ENCODE measurements at regions not wholly inside any gene's neighbourhood (a gene's known extent, or its start where the extent isn't known, plus 50 kb on each side); places are given as distances from the start of the nearest gene placed in this dataset.

DNA sequence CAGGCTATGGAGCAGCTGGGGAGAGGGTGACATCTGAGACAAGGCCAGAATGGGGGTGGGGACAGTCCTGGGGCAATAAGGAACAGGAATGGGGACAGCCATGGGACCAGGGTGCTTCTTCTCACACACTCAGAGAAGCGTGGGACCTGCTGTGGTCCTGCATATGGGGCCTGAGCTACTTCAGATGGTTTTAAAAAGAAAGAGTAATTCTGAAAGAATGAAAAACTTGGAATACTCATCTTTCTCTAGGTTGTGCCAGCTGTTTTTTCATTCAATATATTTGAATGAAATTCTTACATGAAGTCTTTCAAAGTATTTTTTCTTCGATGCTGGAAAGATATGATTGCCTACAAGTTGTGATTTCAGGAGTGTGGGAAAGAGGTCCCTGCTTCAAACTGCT lies 227.5 kb upstream of the APCDD1 start:
- peaks cover 44% of the 10 kb centered on the region for H3K9me3 Mint-ChIP-seq
- no peak overlapping the region for H3K4me3 Mint-ChIP-seq
- H3K27me3 Mint-ChIP-seq (ENCODE audit: insufficient read depth) = no peaks in the 10 kb centered on the region
- H3K27ac Mint-ChIP-seq = no peak overlapping the region
- no peak for DNase-seq
- TF ChIP-seq, protein P1, sequence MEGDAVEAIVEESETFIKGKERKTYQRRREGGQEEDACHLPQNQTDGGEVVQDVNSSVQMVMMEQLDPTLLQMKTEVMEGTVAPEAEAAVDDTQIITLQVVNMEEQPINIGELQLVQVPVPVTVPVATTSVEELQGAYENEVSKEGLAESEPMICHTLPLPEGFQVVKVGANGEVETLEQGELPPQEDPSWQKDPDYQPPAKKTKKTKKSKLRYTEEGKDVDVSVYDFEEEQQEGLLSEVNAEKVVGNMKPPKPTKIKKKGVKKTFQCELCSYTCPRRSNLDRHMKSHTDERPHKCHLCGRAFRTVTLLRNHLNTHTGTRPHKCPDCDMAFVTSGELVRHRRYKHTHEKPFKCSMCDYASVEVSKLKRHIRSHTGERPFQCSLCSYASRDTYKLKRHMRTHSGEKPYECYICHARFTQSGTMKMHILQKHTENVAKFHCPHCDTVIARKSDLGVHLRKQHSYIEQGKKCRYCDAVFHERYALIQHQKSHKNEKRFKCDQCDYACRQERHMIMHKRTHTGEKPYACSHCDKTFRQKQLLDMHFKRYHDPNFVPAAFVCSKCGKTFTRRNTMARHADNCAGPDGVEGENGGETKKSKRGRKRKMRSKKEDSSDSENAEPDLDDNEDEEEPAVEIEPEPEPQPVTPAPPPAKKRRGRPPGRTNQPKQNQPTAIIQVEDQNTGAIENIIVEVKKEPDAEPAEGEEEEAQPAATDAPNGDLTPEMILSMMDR (IDR thresholded peaks at IDR 0.05) = no peak
- H3K36me3 Mint-ChIP-seq (ENCODE audit: low read depth) = peaks cover 16% of the 10 kb centered on the region
- peaks cover 24% of the 10 kb centered on the region for H3K4me1 Mint-ChIP-seq (ENCODE audit: low read depth)

DNA sequence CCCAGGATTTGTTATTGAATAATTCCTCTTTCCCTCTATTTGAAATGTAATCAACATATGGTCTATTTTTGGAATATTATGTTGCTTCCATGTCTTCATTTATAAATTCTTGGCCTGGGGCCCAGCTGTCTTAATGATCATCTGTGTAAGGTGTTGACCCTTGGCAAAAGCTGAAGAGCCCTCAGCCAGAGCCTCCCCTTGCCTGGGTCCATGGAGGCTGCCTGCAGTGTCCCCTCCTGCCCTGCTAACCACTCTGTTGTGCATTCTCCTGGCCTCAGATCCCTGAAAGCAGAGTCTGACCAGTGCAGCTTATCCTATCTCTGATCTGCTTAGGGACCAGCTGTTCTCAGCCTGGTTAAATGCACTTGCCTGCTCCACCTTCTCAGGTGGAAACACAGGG lies 226.1 kb upstream of the APCDD1 start:
- TF ChIP-seq, protein P1 (IDR thresholded peaks at IDR 0.05) = no peak
- no peak overlapping the region for H3K4me3 Mint-ChIP-seq
- DNase-seq = no peak
- no peaks in the 10 kb centered on the region for H3K27me3 Mint-ChIP-seq (ENCODE audit: insufficient read depth)
- H3K27ac Mint-ChIP-seq = no peak overlapping the region
- peaks cover 16% of the 10 kb centered on the region for H3K36me3 Mint-ChIP-seq (ENCODE audit: low read depth)
- H3K9me3 Mint-ChIP-seq = peaks cover 44% of the 10 kb centered on the region
- peaks cover 24% of the 10 kb centered on the region for H3K4me1 Mint-ChIP-seq (ENCODE audit: low read depth)

DNA sequence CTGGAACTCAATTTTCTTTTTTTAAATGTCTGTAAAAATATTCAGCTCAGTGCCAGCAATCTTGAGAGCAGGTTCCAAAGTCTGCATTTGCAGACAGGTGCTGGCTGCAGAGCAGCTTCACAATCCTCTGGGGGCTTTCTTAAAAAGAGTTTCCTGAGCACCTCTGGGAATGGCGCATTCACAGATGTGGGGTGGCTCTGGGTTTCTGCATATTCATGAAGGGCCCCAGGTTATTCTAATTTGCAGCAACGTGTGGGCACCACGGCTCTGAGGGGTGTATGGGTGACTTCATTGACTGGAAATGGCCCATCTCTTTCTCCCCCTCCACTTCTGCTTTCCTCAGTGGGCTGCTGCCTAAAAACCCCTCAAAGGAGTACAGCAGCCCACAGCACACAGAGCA lies 225.0 kb upstream of the APCDD1 start:
- Mint-ChIP-seq H3K27ac (no peak overlapping the region), H3K36me3 (ENCODE audit: low read depth) (peaks cover 16% of the 10 kb centered on the region), H3K9me3 (peaks cover 44% of the 10 kb centered on the region), H3K4me3 (no peak overlapping the region), H3K4me1 (ENCODE audit: low read depth) (peaks cover 29% of the 10 kb centered on the region), H3K27me3 (ENCODE audit: insufficient read depth) (peaks cover 2% of the 10 kb centered on the region; the same call in 1 of the 2 replicates)
- no peak for DNase-seq
- TF ChIP-seq, protein P1 (IDR thresholded peaks at IDR 0.05) = no peak

DNA sequence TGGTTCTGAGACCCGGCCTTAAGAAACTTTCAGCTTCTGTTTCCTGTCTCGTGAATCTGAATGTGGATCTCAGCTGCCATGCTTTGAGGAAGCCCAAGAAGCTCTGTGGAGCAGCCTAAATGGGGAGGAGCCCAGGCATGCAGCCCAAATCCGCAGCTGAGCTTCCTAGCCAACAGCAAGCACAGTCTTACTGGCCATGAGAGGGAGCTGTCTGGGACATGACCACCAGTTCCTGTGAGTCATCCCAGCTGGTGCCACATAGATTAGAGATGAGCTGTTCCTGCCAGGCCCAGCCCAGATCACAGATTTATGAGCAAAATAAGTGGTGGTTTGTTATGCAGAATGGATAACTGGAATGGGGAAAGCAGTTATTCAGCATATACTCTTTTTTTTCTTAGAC lies 224.4 kb upstream of the APCDD1 start:
- Mint-ChIP-seq H3K27me3 (ENCODE audit: insufficient read depth) (peaks cover 2% of the 10 kb centered on the region; the same call in 1 of the 2 replicates), H3K9me3 (peaks cover 43% of the 10 kb centered on the region), H3K36me3 (ENCODE audit: low read depth) (peaks cover 14% of the 10 kb centered on the region), H3K27ac (no peak overlapping the region; the same call in 1 of the 2 replicates), H3K4me1 (ENCODE audit: low read depth) (peaks cover 32% of the 10 kb centered on the region), H3K4me3 (no peak overlapping the region)
- DNase-seq = peak; percentile 94
- TF ChIP-seq, protein P1 (IDR thresholded peaks at IDR 0.05) = peak; percentile 72; the same call in 1 of the 2 replicates

DNA sequence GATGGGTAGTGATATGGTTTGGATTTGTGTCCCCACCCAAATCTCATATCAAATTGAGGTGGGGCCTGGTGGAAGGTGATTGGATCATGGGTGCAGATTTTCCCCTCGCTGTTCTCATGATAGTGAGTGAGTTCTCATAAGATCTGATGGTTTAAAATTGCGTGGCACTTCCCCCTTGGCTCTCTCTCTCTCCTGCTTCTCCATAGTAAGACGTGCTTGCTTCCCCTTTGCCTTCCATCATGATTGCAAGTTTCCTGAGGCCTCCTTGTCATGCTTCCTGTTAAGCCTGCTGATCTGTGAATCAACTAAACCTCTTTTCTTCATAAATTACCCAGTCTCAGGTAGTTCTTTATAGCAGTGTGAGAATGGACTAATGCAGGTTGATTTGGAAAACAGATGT lies 223.2 kb upstream of the APCDD1 start:
- H3K27ac Mint-ChIP-seq = no peak overlapping the region
- TF ChIP-seq, protein P1 (IDR thresholded peaks at IDR 0.05) = no peak

DNA sequence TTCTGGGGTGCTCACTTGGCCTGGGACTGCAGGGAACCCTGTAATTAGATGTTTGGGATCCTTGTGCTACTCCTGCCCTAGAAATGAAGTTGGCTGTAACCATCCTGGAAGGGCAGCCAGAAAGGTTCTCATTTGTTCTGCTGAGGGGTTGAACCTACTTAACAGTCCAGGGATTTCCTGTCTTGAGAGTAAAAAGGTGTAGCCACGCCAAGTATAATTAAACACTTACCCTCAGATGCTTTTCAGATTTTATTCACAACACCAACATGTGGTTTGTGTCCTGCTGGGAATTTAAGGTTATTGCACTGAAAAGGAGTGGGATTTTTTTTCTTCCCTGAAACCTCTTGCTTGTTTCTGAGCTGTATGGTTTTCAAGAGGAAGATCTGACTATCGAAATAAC lies 222.4 kb upstream of the APCDD1 start:
- no peak for DNase-seq
- peaks cover 2% of the 10 kb centered on the region; the same call in 1 of the 2 replicates for H3K27me3 Mint-ChIP-seq (ENCODE audit: insufficient read depth)
- H3K9me3 Mint-ChIP-seq = peaks cover 31% of the 10 kb centered on the region
- H3K27ac Mint-ChIP-seq = no peak overlapping the region
- H3K36me3 Mint-ChIP-seq (ENCODE audit: low read depth) = 0 out of 2 replicates have a peak, but pooled peaks cover 10% of the 10 kb centered on the region
- no peak overlapping the region for H3K4me3 Mint-ChIP-seq
- H3K4me1 Mint-ChIP-seq (ENCODE audit: low read depth) = peaks cover 41% of the 10 kb centered on the region
- TF ChIP-seq, protein P1 (IDR thresholded peaks at IDR 0.05) = no peak

More for the DNA sequence above, 223.2 kb upstream of the APCDD1 start:
- H3K9me3 Mint-ChIP-seq = peaks cover 33% of the 10 kb centered on the region
- 0 out of 2 replicates have a peak, but pooled peaks cover 10% of the 10 kb centered on the region for H3K36me3 Mint-ChIP-seq (ENCODE audit: low read depth)
- H3K4me1 Mint-ChIP-seq (ENCODE audit: low read depth) = peaks cover 41% of the 10 kb centered on the region
- H3K4me3 Mint-ChIP-seq = no peak overlapping the region
- H3K27me3 Mint-ChIP-seq (ENCODE audit: insufficient read depth) = peaks cover 2% of the 10 kb centered on the region; the same call in 1 of the 2 replicates
- no peak for DNase-seq
